ENCODE measurements at regions not wholly inside any gene's neighbourhood (a gene's known extent, or its start where the extent isn't known, plus 50 kb on each side); places are given as distances from the start of the nearest gene placed in this dataset.

DNA sequence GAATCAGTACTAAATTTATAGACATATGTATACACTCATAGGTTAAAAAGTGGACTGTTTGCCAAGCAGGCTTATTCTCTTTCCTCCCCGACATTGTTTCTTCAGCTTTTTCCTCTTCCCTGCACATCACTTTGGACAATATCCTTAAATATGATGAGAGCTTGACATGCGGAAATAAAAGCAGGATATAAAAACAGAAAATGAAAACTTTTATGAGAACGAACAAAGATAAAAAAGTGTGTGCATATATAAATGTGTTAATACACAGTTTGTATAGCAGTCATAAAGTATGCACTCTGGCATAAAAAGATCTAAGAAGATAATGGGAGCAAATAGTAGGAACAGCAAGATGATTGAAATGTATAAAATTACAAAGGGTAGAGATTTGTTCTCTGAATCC lies 86.4 kb upstream of the IFNE start:
- H4K20me1 ChIP-seq (ENCODE audit: insufficient read depth, low read length): no peaks in the 10 kb centered on the region
- H3K79me2 ChIP-seq (ENCODE audit: insufficient read depth, low read depth, low read length): no peaks in the 10 kb centered on the region
- no peak overlapping the region for H3K27ac ChIP-seq (ENCODE audit: low read depth, low read length, poor library complexity, severe bottlenecking)
- ChIA-PET POLR2A (interaction anchor here (1.1 kb wide), 1 partner anchor 14 kb away, joined by 4 read pairs; no protein-coding TSS in a partner anchor), CTCF (ENCODE audit: unreplicated experiment) (no interaction called here)
- no peak for DNase-seq (ENCODE audit: low spot score)
- BruUV-seq (replicated peaks): no TSS peak
- no peak overlapping the region for H3K4me3 ChIP-seq (ENCODE audit: low read depth, low read length, poor library complexity, severe bottlenecking)
- intact Hi-C loops (cut with micrococcal nuclease; ENCODE audit: unreplicated experiment): no loop called here
- no peaks in the 10 kb centered on the region for H3K4me1 ChIP-seq (ENCODE audit: insufficient read depth, low read length, poor library complexity, severe bottlenecking)
- H2AFZ ChIP-seq (ENCODE audit: low read length): no peak overlapping the region
- H3K36me3 ChIP-seq (ENCODE audit: insufficient read depth, low read length): no peaks in the 10 kb centered on the region
- no peak overlapping the region for H3K4me2 ChIP-seq (ENCODE audit: low read length)
- TF ChIP-seq EZH2phosphoT487 (IDR thresholded peaks at IDR 0.05; ENCODE audit: borderline replicate concordance, low read depth, low read length): no peak
- TF ChIP-seq, protein P1, sequence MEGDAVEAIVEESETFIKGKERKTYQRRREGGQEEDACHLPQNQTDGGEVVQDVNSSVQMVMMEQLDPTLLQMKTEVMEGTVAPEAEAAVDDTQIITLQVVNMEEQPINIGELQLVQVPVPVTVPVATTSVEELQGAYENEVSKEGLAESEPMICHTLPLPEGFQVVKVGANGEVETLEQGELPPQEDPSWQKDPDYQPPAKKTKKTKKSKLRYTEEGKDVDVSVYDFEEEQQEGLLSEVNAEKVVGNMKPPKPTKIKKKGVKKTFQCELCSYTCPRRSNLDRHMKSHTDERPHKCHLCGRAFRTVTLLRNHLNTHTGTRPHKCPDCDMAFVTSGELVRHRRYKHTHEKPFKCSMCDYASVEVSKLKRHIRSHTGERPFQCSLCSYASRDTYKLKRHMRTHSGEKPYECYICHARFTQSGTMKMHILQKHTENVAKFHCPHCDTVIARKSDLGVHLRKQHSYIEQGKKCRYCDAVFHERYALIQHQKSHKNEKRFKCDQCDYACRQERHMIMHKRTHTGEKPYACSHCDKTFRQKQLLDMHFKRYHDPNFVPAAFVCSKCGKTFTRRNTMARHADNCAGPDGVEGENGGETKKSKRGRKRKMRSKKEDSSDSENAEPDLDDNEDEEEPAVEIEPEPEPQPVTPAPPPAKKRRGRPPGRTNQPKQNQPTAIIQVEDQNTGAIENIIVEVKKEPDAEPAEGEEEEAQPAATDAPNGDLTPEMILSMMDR (conservative IDR thresholded peaks at IDR 0.05; ENCODE audit: low read length): no peak
- no peaks in the 10 kb centered on the region for H3K9me3 ChIP-seq (ENCODE audit: low read length)
- no peaks in the 10 kb centered on the region for H3K9me2 ChIP-seq (ENCODE audit: insufficient read depth, low read length)

DNA sequence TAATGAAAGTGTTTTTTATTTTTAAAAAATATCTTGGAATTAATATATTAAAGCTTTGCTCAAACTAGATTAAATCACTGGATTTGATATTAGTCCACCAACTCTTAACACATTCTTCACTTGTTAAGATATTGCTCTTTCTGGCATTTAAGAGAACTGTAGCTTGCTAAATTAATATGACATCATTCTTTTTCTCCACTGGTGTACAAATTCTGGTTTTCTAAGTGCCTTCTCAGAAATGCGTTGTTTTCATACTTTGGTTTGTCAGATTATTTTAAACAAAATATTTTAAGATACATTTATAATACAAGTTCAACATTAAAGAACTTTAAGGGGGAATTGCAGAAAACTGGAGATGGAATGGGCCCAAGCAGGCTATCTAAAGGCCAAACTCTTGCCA lies 87.6 kb upstream of the IFNE start:
- ChIA-PET POLR2A (interaction anchor here (0.6 kb wide), 2 partner anchors 66 to 1698 kb away, joined by 4 to 8 read pairs; no protein-coding TSS in a partner anchor), CTCF (ENCODE audit: unreplicated experiment) (no interaction called here)
- TF ChIP-seq, protein P1 (conservative IDR thresholded peaks at IDR 0.05; ENCODE audit: low read length): no peak
- no peak for TF ChIP-seq EZH2phosphoT487 (IDR thresholded peaks at IDR 0.05; ENCODE audit: borderline replicate concordance, low read depth, low read length)

DNA sequence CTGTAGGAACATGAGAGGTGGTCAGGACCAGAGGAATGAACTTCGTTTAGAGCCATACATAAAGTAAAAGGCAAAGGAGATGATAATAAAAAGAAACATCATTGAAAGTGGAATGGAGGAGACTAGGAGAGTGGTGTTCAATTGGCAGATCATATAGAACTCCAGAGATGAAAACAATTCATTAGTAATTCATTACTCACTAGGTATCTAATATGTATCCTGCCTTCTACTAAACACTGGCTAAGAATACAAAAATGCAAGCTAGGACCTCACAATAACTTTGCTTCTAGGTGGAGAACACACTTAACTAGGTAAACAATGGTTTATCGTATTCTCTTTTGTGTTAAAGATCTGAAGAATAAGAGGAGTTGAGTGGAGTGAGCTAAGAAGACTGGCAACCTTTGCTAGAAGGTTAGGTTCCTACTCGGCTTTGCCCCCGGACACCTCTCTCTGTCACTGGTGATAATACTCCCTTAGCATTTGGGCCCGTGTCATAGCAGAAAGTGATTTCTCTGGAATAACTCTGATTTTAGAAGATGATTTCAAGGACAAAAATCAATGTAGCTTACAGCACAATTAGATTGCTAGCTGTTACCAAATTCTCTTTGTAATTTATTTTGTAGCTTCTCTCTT lies 88.6 kb upstream of the IFNE start:
- no peak overlapping the region for H3K4me3 ChIP-seq (ENCODE audit: low read depth, low read length, poor library complexity, severe bottlenecking)
- no TSS peak for BruUV-seq (replicated peaks)
- H3K36me3 ChIP-seq (ENCODE audit: insufficient read depth, low read length): no peaks in the 10 kb centered on the region
- H3K4me2 ChIP-seq (ENCODE audit: low read length): no peak overlapping the region
- H3K9me2 ChIP-seq (ENCODE audit: insufficient read depth, low read length): no peaks in the 10 kb centered on the region
- H3K79me2 ChIP-seq (ENCODE audit: insufficient read depth, low read depth, low read length): no peaks in the 10 kb centered on the region
- DNase-seq (ENCODE audit: low spot score): no peak
- TF ChIP-seq EZH2phosphoT487 (IDR thresholded peaks at IDR 0.05; ENCODE audit: borderline replicate concordance, low read depth, low read length): no peak
- no peak overlapping the region for H3K27ac ChIP-seq (ENCODE audit: low read depth, low read length, poor library complexity, severe bottlenecking)
- ChIA-PET POLR2A (interaction anchor here (0.6 to 1.3 kb wide), 3 partner anchors 13 to 261 kb away, joined by 3 read pairs; no protein-coding TSS in a partner anchor), CTCF (ENCODE audit: unreplicated experiment) (no interaction called here)
- no peak overlapping the region for H2AFZ ChIP-seq (ENCODE audit: low read length)
- no peaks in the 10 kb centered on the region for H3K9me3 ChIP-seq (ENCODE audit: low read length)
- no peaks in the 10 kb centered on the region for H4K20me1 ChIP-seq (ENCODE audit: insufficient read depth, low read length)
- intact Hi-C loops (cut with micrococcal nuclease; ENCODE audit: unreplicated experiment): no loop called here
- H3K4me1 ChIP-seq (ENCODE audit: insufficient read depth, low read length, poor library complexity, severe bottlenecking): no peaks in the 10 kb centered on the region

More for the DNA sequence above, 87.6 kb upstream of the IFNE start:
- Histone ChIP-seq H2AFZ (ENCODE audit: low read length) (no peak overlapping the region), H3K79me2 (ENCODE audit: insufficient read depth, low read depth, low read length) (no peaks in the 10 kb centered on the region), H3K9me2 (ENCODE audit: insufficient read depth, low read length) (no peaks in the 10 kb centered on the region), H4K20me1 (ENCODE audit: insufficient read depth, low read length) (no peaks in the 10 kb centered on the region), H3K4me1 (ENCODE audit: insufficient read depth, low read length, poor library complexity, severe bottlenecking) (no peaks in the 10 kb centered on the region), H3K4me2 (ENCODE audit: low read length) (no peak overlapping the region), H3K27ac (ENCODE audit: low read depth, low read length, poor library complexity, severe bottlenecking) (no peak overlapping the region), H3K4me3 (ENCODE audit: low read depth, low read length, poor library complexity, severe bottlenecking) (no peak overlapping the region), H3K9me3 (ENCODE audit: low read length) (no peaks in the 10 kb centered on the region), H3K36me3 (ENCODE audit: insufficient read depth, low read length) (no peaks in the 10 kb centered on the region)
- BruUV-seq (replicated peaks): no TSS peak
- DNase-seq (ENCODE audit: low spot score): no peak
- intact Hi-C loops (cut with micrococcal nuclease; ENCODE audit: unreplicated experiment): no loop called here
